Breast epithelium (tissue), 3 donors: ENCODE measurements at regions not wholly inside any gene's neighbourhood (a gene's known extent, or its start where the extent isn't known, plus 50 kb on each side); places are given as distances from the start of the nearest gene placed in this dataset.

Source experiments
- CTCF ChIP-seq, 3 donors: fragments of 450-650 bp; IDR thresholded peaks; one replicate each; pipeline ENCODE4 v1.5.1; 2016 to 2017; ENCODE audit warnings: antibody characterized with exemption in 3 of 3, mild to moderate bottlenecking in 3 of 3, moderate library complexity in 3 of 3
- POLR2A ChIP-seq: fragments of 450-650 bp; IDR thresholded peaks from one replicate; pipeline ENCODE4 v1.6.1; 2016; ENCODE audit warnings: antibody characterized with exemption, mild to moderate bottlenecking, moderate library complexity
- POLR2AphosphoS5 ChIP-seq, 3 donors: sonication (generic); formaldehyde crosslinking; IDR thresholded peaks; one replicate each; pipeline ENCODE4 v1.6.1; 2017; ENCODE audit warnings: antibody characterized with exemption in 3 of 3

DNA sequence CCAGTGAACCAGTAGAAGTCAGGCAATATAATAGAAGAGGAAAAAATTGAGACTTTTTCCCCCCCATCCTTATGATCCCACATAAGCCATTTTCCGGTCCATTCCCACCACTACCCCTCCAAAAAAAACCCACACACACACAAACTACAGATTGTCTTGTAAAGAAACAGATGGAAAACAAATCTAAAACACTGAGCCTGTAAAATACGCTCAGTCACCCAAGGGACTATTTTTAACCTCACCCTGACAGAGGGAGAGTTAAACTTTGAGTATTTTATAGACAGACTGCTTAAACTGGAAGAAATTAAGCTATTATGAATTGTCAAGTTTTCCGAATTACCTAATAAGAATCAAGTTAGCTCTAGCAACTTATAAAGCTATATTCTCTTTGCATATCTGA is 471.8 kb upstream of the C9orf72 start:
- no peak for TF ChIP-seq CTCF (IDR thresholded peaks at IDR 0.05)
- TF ChIP-seq POLR2AphosphoS5 (IDR thresholded peaks at IDR 0.05), result no peak
- TF ChIP-seq POLR2A, result no peak
